ENCODE measurements at regions not wholly inside any gene's neighbourhood (a gene's known extent, or its start where the extent isn't known, plus 50 kb on each side); places are given as distances from the start of the nearest gene placed in this dataset.

DNA sequence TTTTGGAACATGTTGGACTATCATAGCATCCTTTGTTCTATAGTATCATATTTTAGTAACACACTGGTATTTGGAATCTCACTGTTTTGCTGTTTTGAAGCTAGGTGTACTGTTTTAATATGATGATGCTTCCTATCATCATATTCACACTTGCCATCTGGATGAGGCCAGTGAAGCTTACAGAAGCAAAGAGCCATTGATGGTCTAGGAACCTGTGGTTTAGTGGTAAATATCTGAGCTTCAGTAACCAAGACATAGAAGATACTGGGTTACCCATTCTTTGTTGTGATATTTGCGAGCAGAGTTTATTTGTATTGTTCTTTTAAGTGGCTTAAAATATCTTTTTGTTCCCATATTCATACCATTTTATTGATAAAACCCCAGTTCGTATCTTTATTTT is 304.1 kb downstream of the SATB1 start:
- H4K91ac ChIP-seq (ENCODE audit: low read length), result no peak overlapping the region
- H3K4me3 ChIP-seq (ENCODE audit: insufficient read depth in 1 of 2, low read depth in 1 of 2, low read length in 2 of 2), result no peak overlapping the region
- no peak overlapping the region for H2AFZ ChIP-seq (ENCODE audit: low read depth, low read length)
- H2BK12ac ChIP-seq (ENCODE audit: low read length in 2 of 2), result no peak overlapping the region
- DNase-seq, result no peak
- H3K9ac ChIP-seq (ENCODE audit: low read length), result no peak overlapping the region
- no peak overlapping the region for H4K8ac ChIP-seq (ENCODE audit: low read length)
- H3K23ac ChIP-seq (ENCODE audit: low read length in 2 of 2), result no peak overlapping the region
- no peak overlapping the region for H2BK120ac ChIP-seq (ENCODE audit: low read depth, low read length)
- WGBS, result no CpG with 5 or more reads among the region's 2 CpGs
- H2AK5ac ChIP-seq (ENCODE audit: low read length, severe bottlenecking), result no peak overlapping the region
- no peaks in the 10 kb centered on the region for H3K36me3 ChIP-seq (ENCODE audit: control insufficient read depth in 1 of 2, insufficient read depth in 2 of 2, low read depth in 1 of 2, low read length in 2 of 2)
- no peaks in the 10 kb centered on the region for H3K79me1 ChIP-seq (replicated peaks; ENCODE audit: low read length, poor library complexity, severe bottlenecking)
- H3K18ac ChIP-seq (ENCODE audit: low read depth in 1 of 2, low read length in 2 of 2), result no peak overlapping the region
- H3K4me1 ChIP-seq (ENCODE audit: control insufficient read depth, insufficient read depth, low read depth, low read length), result no peaks in the 10 kb centered on the region
- no peaks in the 10 kb centered on the region for H3K9me3 ChIP-seq (ENCODE audit: control insufficient read depth, low read length)
- H3K14ac ChIP-seq (ENCODE audit: low read length in 2 of 2), result no peak overlapping the region
- H3K27ac ChIP-seq (ENCODE audit: low read length, poor library complexity, severe bottlenecking), result no peak overlapping the region
- no peak overlapping the region for H3K4me2 ChIP-seq (ENCODE audit: low read length, poor library complexity, severe bottlenecking)
- no peak overlapping the region for H2BK15ac ChIP-seq (ENCODE audit: low read depth, poor library complexity, severe bottlenecking)
- H2BK5ac ChIP-seq (ENCODE audit: low read depth, low read length, poor library complexity, severe bottlenecking), result no peak overlapping the region
- H3K27me3 ChIP-seq (ENCODE audit: control insufficient read depth in 1 of 2, insufficient read depth in 1 of 2, low read length in 2 of 2), result no peaks in the 10 kb centered on the region
- H3K4ac ChIP-seq (ENCODE audit: low read depth in 1 of 2, low read length in 2 of 2), result no peak overlapping the region

DNA sequence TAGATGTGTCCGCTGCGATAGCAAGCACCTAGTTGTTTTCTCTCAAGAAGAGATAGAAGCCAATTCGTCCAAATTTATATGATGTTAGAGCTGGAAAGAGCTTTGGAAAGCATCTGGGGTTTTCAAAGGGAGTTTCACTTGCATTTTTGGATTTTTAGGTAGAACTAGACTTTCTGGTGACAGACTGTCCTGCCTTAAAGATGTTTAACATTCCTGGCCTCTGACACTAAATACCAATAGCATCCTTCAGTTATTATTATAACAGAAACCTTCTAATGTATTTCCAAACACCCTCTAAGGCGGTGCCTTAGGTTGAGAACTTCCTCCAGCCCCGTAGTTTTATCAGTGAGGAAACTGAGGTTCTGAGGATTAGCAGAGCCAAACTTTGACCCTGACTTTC is 305.3 kb downstream of the SATB1 start:
- H3K4me1 ChIP-seq (ENCODE audit: control insufficient read depth, insufficient read depth, low read depth, low read length), result no peaks in the 10 kb centered on the region
- no peaks in the 10 kb centered on the region for H3K9me3 ChIP-seq (ENCODE audit: control insufficient read depth, low read length)
- H3K4me2 ChIP-seq (ENCODE audit: low read length, poor library complexity, severe bottlenecking), result no peak overlapping the region
- H3K27ac ChIP-seq (ENCODE audit: low read length, poor library complexity, severe bottlenecking), result no peak overlapping the region
- no peak overlapping the region for H3K23ac ChIP-seq (ENCODE audit: low read length in 2 of 2)
- H3K27me3 ChIP-seq (ENCODE audit: control insufficient read depth in 1 of 2, insufficient read depth in 1 of 2, low read length in 2 of 2), result no peaks in the 10 kb centered on the region
- H3K9ac ChIP-seq (ENCODE audit: low read length), result no peak overlapping the region
- H3K4me3 ChIP-seq (ENCODE audit: insufficient read depth in 1 of 2, low read depth in 1 of 2, low read length in 2 of 2), result no peak overlapping the region
- no peak overlapping the region for H3K18ac ChIP-seq (ENCODE audit: low read depth in 1 of 2, low read length in 2 of 2)
- no peak overlapping the region for H3K4ac ChIP-seq (ENCODE audit: low read depth in 1 of 2, low read length in 2 of 2)
- no peak overlapping the region for H4K91ac ChIP-seq (ENCODE audit: low read length)
- DNase-seq, result no peak
- no peak overlapping the region for H2AK5ac ChIP-seq (ENCODE audit: low read length, severe bottlenecking)
- no peaks in the 10 kb centered on the region for H3K36me3 ChIP-seq (ENCODE audit: control insufficient read depth in 1 of 2, insufficient read depth in 2 of 2, low read depth in 1 of 2, low read length in 2 of 2)
- no peak overlapping the region for H4K8ac ChIP-seq (ENCODE audit: low read length)
- H2BK12ac ChIP-seq (ENCODE audit: low read length in 2 of 2), result no peak overlapping the region
- H3K79me1 ChIP-seq (replicated peaks; ENCODE audit: low read length, poor library complexity, severe bottlenecking), result no peaks in the 10 kb centered on the region
- H2BK15ac ChIP-seq (ENCODE audit: low read depth, poor library complexity, severe bottlenecking), result no peak overlapping the region
- WGBS, result 82% methylated on average over 5 of the region's 5 CpGs
- no peak overlapping the region for H2AFZ ChIP-seq (ENCODE audit: low read depth, low read length)
- H2BK120ac ChIP-seq (ENCODE audit: low read depth, low read length), result no peak overlapping the region
- H2BK5ac ChIP-seq (ENCODE audit: low read depth, low read length, poor library complexity, severe bottlenecking), result no peak overlapping the region
- no peak overlapping the region for H3K14ac ChIP-seq (ENCODE audit: low read length in 2 of 2)

DNA sequence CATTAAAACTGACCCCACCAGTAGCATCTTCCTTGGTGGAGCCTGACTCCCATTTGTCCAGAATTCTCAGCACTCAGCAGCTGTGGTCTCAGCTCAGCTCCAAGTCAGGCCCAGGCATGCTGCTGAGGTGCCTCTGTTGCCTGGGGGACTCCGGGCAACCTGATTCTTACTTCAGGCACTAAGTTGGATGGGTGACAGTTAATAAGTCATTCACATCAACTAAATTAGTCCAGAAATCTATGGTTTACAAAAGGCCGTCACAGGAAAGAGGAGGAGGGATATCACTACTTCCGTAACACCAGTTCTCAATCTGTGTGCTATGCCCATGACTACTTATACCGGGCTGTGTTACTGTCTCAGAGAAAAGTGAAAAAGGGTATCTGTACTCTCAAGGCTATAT is 310.2 kb downstream of the SATB1 start:
- no peak overlapping the region for H3K27ac ChIP-seq (ENCODE audit: low read length, poor library complexity, severe bottlenecking)

DNA sequence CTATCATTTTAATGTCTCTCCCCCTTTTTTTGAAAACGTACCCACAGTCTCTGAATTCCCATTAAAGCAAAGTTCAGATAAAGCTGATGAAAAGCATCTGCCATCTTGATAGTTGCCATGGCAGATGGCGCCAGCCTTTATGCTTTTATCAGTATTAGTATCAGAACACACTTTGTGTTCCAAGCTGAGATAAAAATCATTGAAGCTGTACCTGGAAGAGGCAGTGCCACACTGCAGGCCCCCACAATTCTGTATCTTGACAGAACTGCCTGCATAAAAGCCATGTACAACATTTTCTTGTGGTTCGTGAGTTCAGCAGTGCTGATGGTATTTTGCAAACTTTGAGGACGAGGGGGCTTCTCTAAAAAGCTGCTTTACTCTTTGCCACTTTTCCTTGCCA is 311.7 kb downstream of the SATB1 start:
- Histone ChIP-seq H3K9me3 (ENCODE audit: control insufficient read depth, low read length) (no peaks in the 10 kb centered on the region), H3K27me3 (ENCODE audit: control insufficient read depth in 1 of 2, insufficient read depth in 1 of 2, low read length in 2 of 2) (no peaks in the 10 kb centered on the region), H3K27ac (ENCODE audit: low read length, poor library complexity, severe bottlenecking) (no peak overlapping the region), H3K18ac (ENCODE audit: low read depth in 1 of 2, low read length in 2 of 2) (no peak overlapping the region), H3K9ac (ENCODE audit: low read length) (no peak overlapping the region), H2BK15ac (ENCODE audit: low read depth, poor library complexity, severe bottlenecking) (no peak overlapping the region), H3K4me2 (ENCODE audit: low read length, poor library complexity, severe bottlenecking) (no peak overlapping the region), H3K4me3 (ENCODE audit: insufficient read depth in 1 of 2, low read depth in 1 of 2, low read length in 2 of 2) (no peak overlapping the region), H3K79me1 (replicated peaks; ENCODE audit: low read length, poor library complexity, severe bottlenecking) (no peaks in the 10 kb centered on the region), H3K4ac (ENCODE audit: low read depth in 1 of 2, low read length in 2 of 2) (no peak overlapping the region), H2AK5ac (ENCODE audit: low read length, severe bottlenecking) (no peak overlapping the region), H3K36me3 (ENCODE audit: control insufficient read depth in 1 of 2, insufficient read depth in 2 of 2, low read depth in 1 of 2, low read length in 2 of 2) (no peaks in the 10 kb centered on the region), H2AFZ (ENCODE audit: low read depth, low read length) (no peak overlapping the region), H3K14ac (ENCODE audit: low read length in 2 of 2) (no peak overlapping the region), H2BK120ac (ENCODE audit: low read depth, low read length) (no peak overlapping the region), H3K23ac (ENCODE audit: low read length in 2 of 2) (no peak overlapping the region), H2BK12ac (ENCODE audit: low read length in 2 of 2) (no peak overlapping the region), H4K8ac (ENCODE audit: low read length) (no peak overlapping the region), H3K4me1 (ENCODE audit: control insufficient read depth, insufficient read depth, low read depth, low read length) (no peaks in the 10 kb centered on the region), H2BK5ac (ENCODE audit: low read depth, low read length, poor library complexity, severe bottlenecking) (no peak overlapping the region), H4K91ac (ENCODE audit: low read length) (no peak overlapping the region)
- 76% methylated on average over 4 of the region's 4 CpGs for WGBS
- DNase-seq, result no peak

More for the DNA sequence above, 310.2 kb downstream of the SATB1 start:
- no peak overlapping the region for H3K4me2 ChIP-seq (ENCODE audit: low read length, poor library complexity, severe bottlenecking)
- 100% methylated on average over 2 of the region's 4 CpGs for WGBS
- H3K4me1 ChIP-seq (ENCODE audit: control insufficient read depth, insufficient read depth, low read depth, low read length), result no peaks in the 10 kb centered on the region
- no peaks in the 10 kb centered on the region for H3K36me3 ChIP-seq (ENCODE audit: control insufficient read depth in 1 of 2, insufficient read depth in 2 of 2, low read depth in 1 of 2, low read length in 2 of 2)
- no peak overlapping the region for H2BK12ac ChIP-seq (ENCODE audit: low read length in 2 of 2)
- no peak overlapping the region for H2AFZ ChIP-seq (ENCODE audit: low read depth, low read length)
- H3K9ac ChIP-seq (ENCODE audit: low read length), result no peak overlapping the region
- no peak overlapping the region for H2AK5ac ChIP-seq (ENCODE audit: low read length, severe bottlenecking)
- H3K4me3 ChIP-seq (ENCODE audit: insufficient read depth in 1 of 2, low read depth in 1 of 2, low read length in 2 of 2), result no peak overlapping the region
- no peaks in the 10 kb centered on the region for H3K9me3 ChIP-seq (ENCODE audit: control insufficient read depth, low read length)
- DNase-seq, result no peak
- H3K27me3 ChIP-seq (ENCODE audit: control insufficient read depth in 1 of 2, insufficient read depth in 1 of 2, low read length in 2 of 2), result no peaks in the 10 kb centered on the region
- H4K8ac ChIP-seq (ENCODE audit: low read length), result no peak overlapping the region
- no peak overlapping the region for H4K91ac ChIP-seq (ENCODE audit: low read length)
- no peak overlapping the region for H2BK5ac ChIP-seq (ENCODE audit: low read depth, low read length, poor library complexity, severe bottlenecking)
- no peak overlapping the region for H3K4ac ChIP-seq (ENCODE audit: low read depth in 1 of 2, low read length in 2 of 2)
- H3K79me1 ChIP-seq (replicated peaks; ENCODE audit: low read length, poor library complexity, severe bottlenecking), result no peaks in the 10 kb centered on the region
- H3K14ac ChIP-seq (ENCODE audit: low read length in 2 of 2), result no peak overlapping the region
- no peak overlapping the region for H3K23ac ChIP-seq (ENCODE audit: low read length in 2 of 2)
- H3K18ac ChIP-seq (ENCODE audit: low read depth in 1 of 2, low read length in 2 of 2), result no peak overlapping the region
- H2BK120ac ChIP-seq (ENCODE audit: low read depth, low read length), result no peak overlapping the region
- H2BK15ac ChIP-seq (ENCODE audit: low read depth, poor library complexity, severe bottlenecking), result no peak overlapping the region

All from mesenchymal stem cell (in vitro differentiated cells and primary cell).